Dedifferentiated amniotic fluid mesenchymal stem cell (primary cell): ENCODE measurements at regions not wholly inside any gene's neighbourhood (a gene's known extent, or its start where the extent isn't known, plus 50 kb on each side); places are given as distances from the start of the nearest gene placed in this dataset.
A peak's percentile ranks its signal among the peaks of the same experiment; 100 is the strongest.

Experiments
- DNase-seq: peaks from one replicate; pipeline ENCODE4 v3.0.0-alpha.2; 2016; ENCODE audit errors: extremely low spot score

- no peak for DNase-seq
Measured at GRCh38 chr3:145807990-145808389, 353.0 kb downstream of the PLOD2 start.

DNA sequence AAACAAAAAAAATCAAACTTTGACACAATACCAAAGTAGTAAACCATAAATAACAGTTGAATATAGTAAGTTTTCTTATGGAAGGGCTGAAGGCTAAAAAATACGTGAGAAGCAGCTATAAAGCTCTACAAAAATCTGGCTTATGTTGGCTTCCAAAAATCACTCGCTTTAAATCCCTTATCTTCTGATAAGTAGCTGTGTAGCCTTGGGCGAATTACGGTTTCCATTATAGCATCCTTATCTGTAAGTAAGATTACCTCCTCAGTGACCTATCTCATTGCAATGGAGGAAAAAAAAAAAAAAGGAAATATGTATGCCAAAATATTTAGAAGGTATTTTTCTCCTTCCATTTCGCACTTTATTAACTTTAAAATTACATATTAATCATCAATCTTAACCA lies 348.6 kb downstream of the PLOD2 start:
- no peak for DNase-seq

- DNase-seq: no peak
Measured at GRCh38 chr3:145815707-145816413, 345.1 kb downstream of the PLOD2 start.

DNA sequence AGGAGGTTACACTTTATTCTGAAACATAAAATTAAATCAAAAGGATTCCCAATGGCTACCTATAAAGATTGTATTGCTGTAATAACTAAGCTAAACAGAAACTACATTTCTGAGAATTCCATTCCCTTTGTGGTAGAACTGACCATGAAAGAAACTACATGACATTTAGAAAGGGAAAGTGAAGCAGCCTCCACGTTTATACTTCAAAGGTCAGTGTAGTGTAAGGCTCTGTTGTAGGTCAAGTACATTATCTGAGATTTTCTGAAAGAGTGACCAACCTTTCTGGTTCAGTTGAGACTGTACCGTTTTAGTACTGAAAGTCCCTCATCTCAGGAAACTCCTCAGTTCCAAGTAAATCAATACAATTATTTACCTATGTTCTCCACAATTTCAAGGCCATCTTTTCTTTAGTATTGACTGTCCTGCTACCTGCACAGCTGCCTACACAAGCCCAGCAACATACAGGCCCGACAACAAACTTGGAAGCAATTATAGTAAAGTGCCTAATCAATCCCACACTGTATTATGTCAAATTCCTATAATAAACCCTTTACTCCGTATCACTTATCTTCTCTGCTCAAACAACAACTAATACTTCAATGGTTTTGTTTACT lies 343.0 kb downstream of the PLOD2 start:
- no peak for DNase-seq

- no peak for DNase-seq
Measured at GRCh38 chr3:145820170-145820569, 340.8 kb downstream of the PLOD2 start.

- DNase-seq: no peak
Measured at GRCh38 chr3:145842294-145842902, 318.6 kb downstream of the PLOD2 start.

DNA sequence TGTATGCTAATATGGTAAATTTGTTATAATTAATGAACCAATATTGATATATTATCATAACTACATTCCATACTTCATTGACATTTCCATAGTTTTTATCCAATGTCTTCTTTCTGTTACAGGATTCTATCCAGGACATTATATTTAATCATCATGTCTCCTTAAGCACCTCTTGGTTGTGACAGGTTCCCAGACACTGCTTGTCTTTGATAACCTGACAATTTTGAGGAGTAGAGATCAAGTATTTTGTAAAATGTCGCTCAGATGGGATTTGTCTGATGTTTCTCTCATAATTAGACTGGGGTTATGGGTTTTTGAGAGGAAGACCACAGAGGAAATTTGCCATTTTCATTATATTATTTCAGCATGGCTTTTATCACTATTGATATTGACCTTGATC lies 317.4 kb downstream of the PLOD2 start:
- DNase-seq: no peak

DNA sequence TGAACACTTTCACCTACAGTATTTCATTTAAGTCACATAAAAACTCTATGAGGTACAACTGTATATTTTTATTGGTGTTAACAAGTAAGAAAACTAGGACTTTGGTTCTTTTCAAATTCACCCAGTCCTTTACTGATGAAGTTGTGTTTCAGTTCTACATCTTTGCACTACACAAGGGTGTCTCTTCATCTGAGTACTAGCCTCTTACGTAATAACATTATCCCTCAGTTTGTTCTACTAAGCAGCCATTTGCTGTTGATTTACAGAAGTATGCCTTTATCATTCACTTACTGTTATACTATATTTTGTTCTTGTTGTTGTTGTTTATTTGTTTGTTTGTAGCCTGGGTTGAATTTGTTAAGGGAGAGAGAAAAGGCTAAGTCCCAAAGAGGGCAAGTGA lies 311.9 kb downstream of the PLOD2 start:
- DNase-seq: no peak

DNA sequence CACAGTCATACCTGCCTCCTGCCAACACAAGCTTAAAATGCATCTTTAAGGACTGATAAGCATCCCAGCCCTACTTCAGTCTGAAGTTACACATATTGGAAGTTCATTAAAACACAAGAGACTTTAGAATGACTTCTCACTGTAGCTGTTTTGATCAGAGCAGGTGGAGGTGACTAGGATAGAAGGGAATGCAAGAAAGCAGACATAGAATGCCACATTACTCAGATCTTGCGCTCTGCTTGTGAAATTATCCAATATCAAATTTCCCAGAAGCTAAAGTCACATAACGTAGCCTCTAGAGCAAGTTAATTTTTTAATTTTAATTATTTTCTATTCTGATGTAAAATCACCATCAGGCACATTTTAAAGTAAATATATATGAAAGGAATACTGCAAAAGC lies 306.5 kb downstream of the PLOD2 start:
- no peak for DNase-seq

DNA sequence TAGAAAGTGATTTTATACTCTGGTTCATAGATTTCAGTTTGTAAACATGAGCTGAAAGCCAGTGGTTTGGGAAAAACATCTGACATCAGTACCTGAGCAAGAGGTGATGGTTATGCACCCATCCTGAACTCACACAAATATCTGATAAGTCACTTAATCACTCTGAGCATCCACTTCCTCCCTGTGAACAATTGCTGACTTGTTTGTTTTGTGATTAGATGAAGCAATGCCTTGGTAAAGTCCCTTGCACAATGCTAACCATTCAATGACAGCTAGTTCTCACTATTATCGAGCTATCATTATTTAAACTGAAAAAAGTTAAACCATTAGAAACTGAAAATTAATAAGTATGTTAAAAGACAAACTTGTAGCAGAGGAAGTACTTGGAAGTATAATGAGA lies 303.0 kb downstream of the PLOD2 start:
- no peak for DNase-seq

DNA sequence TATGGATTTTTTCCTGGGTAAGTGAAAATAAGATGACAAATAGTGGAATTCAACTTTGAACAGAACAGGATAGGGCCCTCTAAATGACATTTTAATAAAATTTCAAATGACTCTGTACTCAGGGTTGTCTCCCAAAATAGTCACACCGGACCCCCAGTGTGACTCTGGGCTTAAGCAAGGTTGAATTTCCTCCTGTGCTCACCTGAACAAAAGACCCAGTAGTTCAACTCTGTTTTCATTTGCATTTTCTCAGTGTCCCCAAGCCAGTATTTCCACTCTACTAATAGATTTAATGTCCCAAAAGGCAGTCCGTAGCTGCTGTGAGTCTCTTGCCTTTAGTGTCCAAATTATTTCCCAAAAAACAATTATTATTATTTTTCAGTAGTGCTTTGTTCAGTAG lies 296.6 kb downstream of the PLOD2 start:
- no peak for DNase-seq

GRCh38 chr3:145865399-145866018 lies 295.5 kb downstream of the PLOD2 start:
- DNase-seq: no peak

DNA sequence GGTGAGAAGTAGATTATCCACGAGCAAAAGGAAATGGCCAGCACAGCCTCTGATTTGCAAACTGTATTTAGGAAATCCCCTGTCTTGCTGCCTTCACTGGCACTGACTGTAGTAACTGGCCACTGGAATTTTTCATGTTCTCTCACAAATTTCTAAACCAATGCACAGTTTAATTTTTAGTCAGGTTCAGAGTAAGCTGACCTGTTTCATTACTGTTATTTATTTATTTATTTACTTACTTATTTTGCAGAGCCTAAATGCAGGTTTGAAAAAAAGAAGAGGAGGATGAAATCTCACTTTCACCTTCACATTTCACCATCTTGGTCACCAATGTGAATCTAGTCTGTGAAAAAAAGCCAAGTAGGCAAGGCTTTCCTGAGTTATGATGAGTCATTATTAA lies 291.0 kb downstream of the PLOD2 start:
- DNase-seq: no peak

DNA sequence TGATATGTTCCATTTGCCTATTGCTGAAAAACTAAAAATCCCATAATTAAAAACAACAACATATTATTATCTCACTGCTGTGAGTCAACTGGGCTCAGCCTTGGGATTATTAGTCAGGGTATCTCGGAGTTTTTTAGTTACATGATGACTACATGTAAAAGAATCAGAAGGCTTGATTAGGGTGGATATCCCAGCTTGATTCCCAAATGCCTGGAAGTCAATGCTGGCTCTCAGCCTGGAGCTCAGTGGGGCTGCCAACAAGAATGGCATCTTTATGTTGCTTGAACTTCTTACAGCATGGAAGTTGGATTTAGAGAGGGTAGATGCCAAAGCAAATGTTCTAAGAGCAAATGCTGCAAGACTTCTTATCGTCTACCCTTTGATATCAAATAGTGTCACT lies 278.5 kb downstream of the PLOD2 start:
- DNase-seq: peak; percentile 65

GRCh38 chr3:145889730-145890129 lies 271.3 kb downstream of the PLOD2 start:
- no peak for DNase-seq

GRCh38 chr3:145892869-145893268 lies 268.1 kb downstream of the PLOD2 start:
- DNase-seq: no peak

GRCh38 chr3:145893331-145893730 lies 267.7 kb downstream of the PLOD2 start:
- DNase-seq: no peak

GRCh38 chr3:145898487-145898886 lies 262.5 kb downstream of the PLOD2 start:
- DNase-seq: peak; percentile 59

- no peak for DNase-seq
Measured at GRCh38 chr3:145899241-145899640, 261.7 kb downstream of the PLOD2 start.

GRCh38 chr3:145900056-145900829 lies 260.7 kb downstream of the PLOD2 start:
- no peak for DNase-seq

GRCh38 chr3:145902166-145902565 lies 258.8 kb downstream of the PLOD2 start:
- DNase-seq: peak; percentile 38

DNA sequence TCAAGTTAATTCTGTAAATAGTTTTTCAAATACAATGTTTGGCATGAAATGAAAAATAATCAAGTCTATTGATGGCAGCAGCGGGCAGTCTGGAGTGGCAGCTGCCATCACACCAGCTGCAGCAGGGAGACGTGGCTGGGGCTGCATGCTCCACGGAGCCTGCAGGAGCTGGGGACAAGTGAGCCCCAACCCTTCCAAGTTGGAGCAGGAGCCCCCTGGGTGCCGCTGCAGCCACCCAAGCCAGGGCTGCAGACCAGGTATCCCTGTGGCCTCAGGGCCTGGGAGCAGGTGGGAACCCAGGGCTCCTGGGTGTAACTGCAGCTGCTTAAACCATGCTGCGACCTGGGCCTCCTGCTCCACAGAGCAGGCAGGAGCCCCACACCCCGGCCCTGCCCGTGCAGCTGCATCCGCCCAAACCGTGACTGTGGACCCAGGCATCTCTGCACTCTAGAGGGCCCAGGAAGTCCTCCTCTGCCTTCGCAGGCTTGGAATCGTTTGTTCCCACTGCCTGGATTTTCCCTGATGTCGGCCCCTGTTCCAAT lies 257.4 kb downstream of the PLOD2 start:
- no peak for DNase-seq
